ENCODE measurements at regions not wholly inside any gene's neighbourhood (a gene's known extent, or its start where the extent isn't known, plus 50 kb on each side); places are given as distances from the start of the nearest gene placed in this dataset.

DNA sequence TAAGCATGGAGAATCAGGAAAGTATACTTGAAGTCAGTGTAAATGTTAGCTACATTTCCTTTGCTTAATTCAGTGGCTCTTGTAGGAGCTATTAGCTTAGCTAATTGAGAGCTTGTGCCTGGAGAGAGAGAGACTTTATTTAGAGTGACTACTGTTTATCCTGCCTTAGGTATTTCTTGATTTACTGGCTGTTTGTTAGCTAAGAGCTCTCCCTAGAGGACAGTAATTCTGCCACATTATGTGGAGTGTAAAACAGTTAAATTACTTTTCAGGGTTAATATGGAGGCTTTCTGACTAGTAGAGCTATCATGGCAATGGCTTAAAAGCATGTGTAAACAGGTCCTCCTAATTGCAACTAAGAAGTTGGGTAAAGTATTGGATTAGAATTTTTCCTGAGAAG lies 306.5 kb upstream of the TECRL start:
- TF ChIP-seq POLR2A (IDR thresholded peaks at IDR 0.05) (no peak), POLR2AphosphoS5 (IDR thresholded peaks at IDR 0.05) (no peak)
- TF ChIP-seq, protein P1, sequence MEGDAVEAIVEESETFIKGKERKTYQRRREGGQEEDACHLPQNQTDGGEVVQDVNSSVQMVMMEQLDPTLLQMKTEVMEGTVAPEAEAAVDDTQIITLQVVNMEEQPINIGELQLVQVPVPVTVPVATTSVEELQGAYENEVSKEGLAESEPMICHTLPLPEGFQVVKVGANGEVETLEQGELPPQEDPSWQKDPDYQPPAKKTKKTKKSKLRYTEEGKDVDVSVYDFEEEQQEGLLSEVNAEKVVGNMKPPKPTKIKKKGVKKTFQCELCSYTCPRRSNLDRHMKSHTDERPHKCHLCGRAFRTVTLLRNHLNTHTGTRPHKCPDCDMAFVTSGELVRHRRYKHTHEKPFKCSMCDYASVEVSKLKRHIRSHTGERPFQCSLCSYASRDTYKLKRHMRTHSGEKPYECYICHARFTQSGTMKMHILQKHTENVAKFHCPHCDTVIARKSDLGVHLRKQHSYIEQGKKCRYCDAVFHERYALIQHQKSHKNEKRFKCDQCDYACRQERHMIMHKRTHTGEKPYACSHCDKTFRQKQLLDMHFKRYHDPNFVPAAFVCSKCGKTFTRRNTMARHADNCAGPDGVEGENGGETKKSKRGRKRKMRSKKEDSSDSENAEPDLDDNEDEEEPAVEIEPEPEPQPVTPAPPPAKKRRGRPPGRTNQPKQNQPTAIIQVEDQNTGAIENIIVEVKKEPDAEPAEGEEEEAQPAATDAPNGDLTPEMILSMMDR (IDR thresholded peaks at IDR 0.05) = no peak
- Histone ChIP-seq H3K9me3 (no peaks in the 10 kb centered on the region), H3K4me1 (no peaks in the 10 kb centered on the region), H3K27ac (no peak overlapping the region), H3K27me3 (no peaks in the 10 kb centered on the region), H3K4me3 (no peak overlapping the region), H3K36me3 (no peaks in the 10 kb centered on the region)
- no peak for DNase-seq (ENCODE audit: low spot score in 2 of 2)
- intact Hi-C loops (cut with DNase I; ENCODE audit: low total_unique reads) = no loop called here

DNA sequence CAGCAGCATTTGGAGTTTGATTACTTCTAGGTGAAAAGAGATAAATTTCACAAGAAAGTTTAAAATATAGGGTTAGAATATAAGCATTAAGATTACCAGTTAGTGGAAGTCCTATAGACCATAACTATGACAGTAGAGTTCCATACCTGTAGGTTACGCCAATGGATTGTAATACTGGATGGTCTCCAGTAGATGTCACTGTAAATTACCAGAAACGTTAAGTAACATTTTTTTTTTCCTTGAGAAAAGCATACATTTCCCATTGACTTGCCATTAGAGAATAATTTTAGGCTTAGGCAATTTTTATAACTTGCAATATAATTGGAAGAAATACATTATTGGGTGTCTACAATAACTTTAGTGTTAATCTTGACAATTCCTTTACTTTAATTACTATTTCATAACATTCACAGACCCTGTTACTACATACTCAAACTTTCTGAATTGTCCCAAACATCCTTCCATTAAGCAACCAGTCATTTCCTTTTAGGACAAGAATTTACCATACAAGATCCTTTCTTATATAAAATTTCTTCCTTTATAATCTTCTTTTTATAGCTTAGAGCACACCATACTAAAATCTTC lies 304.1 kb upstream of the TECRL start:
- Histone ChIP-seq H3K4me1 (no peaks in the 10 kb centered on the region), H3K4me3 (no peak overlapping the region), H3K27me3 (no peaks in the 10 kb centered on the region), H3K27ac (no peak overlapping the region), H3K9me3 (no peaks in the 10 kb centered on the region), H3K36me3 (no peaks in the 10 kb centered on the region)
- intact Hi-C loops (cut with DNase I; ENCODE audit: low total_unique reads) = no loop called here
- DNase-seq (ENCODE audit: low spot score in 2 of 2) = no peak
- no peak for TF ChIP-seq POLR2A (IDR thresholded peaks at IDR 0.05)
- no peak for TF ChIP-seq POLR2AphosphoS5 (IDR thresholded peaks at IDR 0.05)
- TF ChIP-seq, protein P1 (IDR thresholded peaks at IDR 0.05) = no peak

DNA sequence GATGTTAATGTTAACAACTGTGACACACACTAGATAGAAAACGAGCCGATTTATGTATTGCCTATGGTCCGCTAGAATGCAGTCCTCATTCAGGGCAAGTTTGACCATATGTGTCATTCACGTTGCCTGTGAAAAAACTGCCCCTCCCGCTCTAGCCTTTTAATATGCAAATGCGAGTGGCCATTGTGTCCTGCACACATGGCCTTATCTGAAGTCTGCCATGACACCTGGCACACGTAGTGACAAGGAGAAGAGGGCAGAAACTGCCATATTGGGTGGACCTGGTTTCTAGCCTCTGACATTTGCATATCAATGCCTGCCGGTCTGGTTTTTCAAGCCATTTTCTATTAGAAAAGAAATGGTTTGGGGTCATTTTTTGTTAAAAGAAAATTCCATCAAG lies 303.3 kb upstream of the TECRL start:
- Histone ChIP-seq H3K27ac (no peak overlapping the region), H3K27me3 (no peaks in the 10 kb centered on the region), H3K4me1 (no peaks in the 10 kb centered on the region), H3K4me3 (no peak overlapping the region), H3K9me3 (no peaks in the 10 kb centered on the region), H3K36me3 (no peaks in the 10 kb centered on the region)
- TF ChIP-seq POLR2A (IDR thresholded peaks at IDR 0.05) (no peak), POLR2AphosphoS5 (IDR thresholded peaks at IDR 0.05) (no peak)
- TF ChIP-seq, protein P1 (IDR thresholded peaks at IDR 0.05) = no peak
- intact Hi-C loops (cut with DNase I; ENCODE audit: low total_unique reads) = no loop called here
- no peak for DNase-seq (ENCODE audit: low spot score in 2 of 2)

DNA sequence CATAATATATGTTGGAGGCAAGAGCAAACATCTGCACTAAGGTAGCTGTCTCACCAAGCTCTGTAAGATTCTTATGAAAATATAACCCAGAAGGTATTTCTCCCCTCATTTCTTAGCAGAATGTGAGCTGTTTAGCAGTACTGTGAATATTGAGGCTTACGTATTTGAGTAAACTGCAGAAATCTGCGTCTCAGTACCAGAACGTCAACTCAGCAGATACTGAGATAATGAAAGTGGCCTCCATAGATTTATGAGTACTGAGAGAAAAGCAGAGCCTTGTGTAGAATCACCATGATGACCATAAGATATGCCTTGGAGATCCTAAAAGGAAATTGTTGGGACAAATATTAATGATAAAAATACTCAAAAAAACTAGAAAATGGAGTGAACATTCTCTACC lies 296.7 kb upstream of the TECRL start:
- H3K27me3 ChIP-seq = no peaks in the 10 kb centered on the region
- no peak for DNase-seq (ENCODE audit: low spot score in 2 of 2)
- intact Hi-C loops (cut with DNase I; ENCODE audit: low total_unique reads) = no loop called here
- TF ChIP-seq POLR2A (IDR thresholded peaks at IDR 0.05) (no peak), POLR2AphosphoS5 (IDR thresholded peaks at IDR 0.05) (no peak)
- TF ChIP-seq, protein P1 (IDR thresholded peaks at IDR 0.05) = no peak
- H3K27ac ChIP-seq = no peak overlapping the region
- H3K36me3 ChIP-seq = no peaks in the 10 kb centered on the region
- H3K4me3 ChIP-seq = no peak overlapping the region
- H3K9me3 ChIP-seq = no peaks in the 10 kb centered on the region
- no peaks in the 10 kb centered on the region for H3K4me1 ChIP-seq

DNA sequence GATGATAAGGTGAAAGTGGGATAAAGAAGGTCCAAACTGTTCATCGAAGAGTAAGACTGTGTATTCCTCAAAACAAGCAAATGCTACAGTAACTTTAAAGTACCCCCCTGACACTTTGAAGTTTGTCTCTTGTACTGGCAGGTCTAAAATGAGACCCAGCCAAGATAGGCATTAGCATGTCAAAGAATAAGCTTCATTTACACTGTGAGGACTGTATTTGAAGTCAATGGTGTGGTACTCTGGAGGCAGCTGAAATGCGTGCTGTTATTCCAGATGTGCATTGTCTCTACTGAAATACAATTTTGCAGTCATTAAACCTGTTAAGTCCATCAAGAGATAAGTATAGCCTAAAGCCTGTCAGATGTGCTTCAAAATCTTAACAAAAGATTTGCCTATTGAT lies 288.9 kb upstream of the TECRL start:
- Histone ChIP-seq H3K4me1 (no peaks in the 10 kb centered on the region), H3K27ac (no peak overlapping the region), H3K36me3 (no peaks in the 10 kb centered on the region), H3K9me3 (no peaks in the 10 kb centered on the region), H3K4me3 (no peak overlapping the region), H3K27me3 (no peaks in the 10 kb centered on the region)
- DNase-seq (ENCODE audit: low spot score in 2 of 2) = no peak
- intact Hi-C loops (cut with DNase I; ENCODE audit: low total_unique reads) = no loop called here
- no peak for TF ChIP-seq POLR2AphosphoS5 (IDR thresholded peaks at IDR 0.05)

DNA sequence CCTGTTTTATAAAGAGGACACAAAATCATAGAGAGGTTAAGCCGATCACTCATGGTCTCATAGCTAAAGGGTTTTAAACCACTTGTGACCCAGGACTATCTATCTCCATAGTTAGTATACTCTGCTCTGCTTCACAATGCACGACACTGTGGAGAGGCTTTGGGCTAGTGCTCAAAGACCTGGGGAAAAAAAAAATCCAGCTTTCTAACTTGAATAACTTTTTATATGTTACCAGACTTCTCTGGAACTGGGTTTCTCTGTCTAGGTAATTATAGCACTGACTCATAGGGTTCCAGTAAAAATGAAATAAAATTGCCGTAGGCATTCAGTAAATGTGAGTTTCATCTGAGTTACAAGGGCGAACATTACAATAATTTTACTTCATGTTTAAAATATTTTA lies 273.7 kb upstream of the TECRL start:
- DNase-seq (ENCODE audit: low spot score in 2 of 2) = no peak
- Histone ChIP-seq H3K4me3 (no peak overlapping the region), H3K9me3 (peaks cover 0 to 9% of the 10 kb centered on the region in 2 donors), H3K4me1 (no peaks in the 10 kb centered on the region), H3K36me3 (no peaks in the 10 kb centered on the region), H3K27ac (no peak overlapping the region), H3K27me3 (no peaks in the 10 kb centered on the region)
- TF ChIP-seq POLR2A (IDR thresholded peaks at IDR 0.05) = no peak
- TF ChIP-seq POLR2AphosphoS5 (IDR thresholded peaks at IDR 0.05) = no peak
- TF ChIP-seq, protein P1 (IDR thresholded peaks at IDR 0.05) = no peak
- intact Hi-C loops (cut with DNase I; ENCODE audit: low total_unique reads) = no loop called here

Measured in breast epithelium (tissue), 4 donors.